ENCODE measurements at regions not wholly inside any gene's neighbourhood (a gene's known extent, or its start where the extent isn't known, plus 50 kb on each side); places are given as distances from the start of the nearest gene placed in this dataset.

DNA sequence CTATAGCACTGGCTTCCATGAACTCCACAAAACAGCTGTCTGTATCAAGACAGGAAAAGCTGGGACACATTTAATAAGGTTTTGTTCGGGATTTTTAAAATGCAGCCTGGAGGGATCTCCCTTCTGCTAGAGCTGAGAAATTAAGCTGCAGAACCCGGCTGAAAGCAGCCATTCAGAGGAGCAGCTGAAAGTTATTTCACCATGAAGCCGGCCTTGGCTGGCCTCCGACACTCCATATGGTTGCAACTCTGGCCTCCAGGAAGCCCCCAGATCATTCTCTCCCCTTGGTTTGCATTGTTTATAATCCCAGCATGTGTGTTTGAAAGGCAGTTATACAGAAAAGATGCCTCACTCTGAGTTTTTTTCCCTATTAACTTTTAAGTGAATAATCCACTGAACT is 239.4 kb downstream of the SPATA18 start:
- no peak overlapping the region for H3K4me3 ChIP-seq (ENCODE audit: insufficient read depth, low read depth, low read length)
- no peak for DNase-seq
- no peaks in the 10 kb centered on the region for H3K27me3 ChIP-seq (ENCODE audit: control insufficient read depth, insufficient read depth, low read length)
- no peaks in the 10 kb centered on the region for H3K36me3 ChIP-seq (replicated peaks; ENCODE audit: control insufficient read depth, insufficient read depth, low read length)

DNA sequence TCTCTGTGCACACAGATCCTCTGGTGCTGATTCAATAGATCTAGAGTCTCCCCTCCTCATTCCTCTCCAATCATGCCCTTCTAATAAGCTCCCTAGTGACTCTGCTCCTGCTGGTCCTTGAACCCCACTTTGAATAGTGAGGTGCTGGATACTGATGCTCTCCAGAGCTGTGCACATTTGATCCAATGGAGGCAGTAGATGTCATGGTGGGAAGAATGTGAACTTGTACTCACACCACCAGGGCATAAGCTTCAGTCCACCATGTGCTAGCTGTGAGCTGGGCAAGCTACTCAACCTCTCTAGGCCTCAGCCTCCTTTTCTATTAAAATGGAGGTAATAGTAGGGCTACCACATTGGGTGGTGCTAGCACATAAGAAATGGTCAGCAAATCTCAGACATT is 241.1 kb downstream of the SPATA18 start:
- no peaks in the 10 kb centered on the region for H3K27me3 ChIP-seq (ENCODE audit: control insufficient read depth, insufficient read depth, low read length)
- DNase-seq, result no peak
- no peaks in the 10 kb centered on the region for H3K36me3 ChIP-seq (replicated peaks; ENCODE audit: control insufficient read depth, insufficient read depth, low read length)
- H3K4me3 ChIP-seq (ENCODE audit: insufficient read depth, low read depth, low read length), result no peak overlapping the region

DNA sequence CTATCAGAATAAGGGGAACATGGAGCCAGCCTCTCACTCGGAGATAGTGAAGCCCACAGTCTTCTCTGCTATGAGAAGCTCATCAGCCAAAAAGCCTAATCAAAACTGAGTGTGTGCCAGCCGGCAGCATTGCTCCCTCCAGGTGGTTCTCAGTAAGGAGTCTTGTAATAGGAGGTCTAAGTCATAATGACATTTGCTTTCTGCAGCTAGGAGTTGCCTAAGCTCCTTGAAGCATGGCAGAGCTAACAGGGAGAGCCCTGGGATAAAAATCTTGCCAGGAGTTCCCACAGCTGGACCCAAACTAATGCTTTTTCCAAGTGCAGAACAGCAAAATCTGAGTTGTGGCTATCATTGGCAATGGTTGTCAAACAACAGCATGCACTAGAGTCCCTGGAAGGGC is 245.2 kb downstream of the SPATA18 start:
- Histone ChIP-seq H3K4me3 (ENCODE audit: insufficient read depth, low read depth, low read length) (no peak overlapping the region), H3K27me3 (ENCODE audit: control insufficient read depth, insufficient read depth, low read length) (no peaks in the 10 kb centered on the region), H3K36me3 (replicated peaks; ENCODE audit: control insufficient read depth, insufficient read depth, low read length) (no peaks in the 10 kb centered on the region)
- DNase-seq, result no peak

DNA sequence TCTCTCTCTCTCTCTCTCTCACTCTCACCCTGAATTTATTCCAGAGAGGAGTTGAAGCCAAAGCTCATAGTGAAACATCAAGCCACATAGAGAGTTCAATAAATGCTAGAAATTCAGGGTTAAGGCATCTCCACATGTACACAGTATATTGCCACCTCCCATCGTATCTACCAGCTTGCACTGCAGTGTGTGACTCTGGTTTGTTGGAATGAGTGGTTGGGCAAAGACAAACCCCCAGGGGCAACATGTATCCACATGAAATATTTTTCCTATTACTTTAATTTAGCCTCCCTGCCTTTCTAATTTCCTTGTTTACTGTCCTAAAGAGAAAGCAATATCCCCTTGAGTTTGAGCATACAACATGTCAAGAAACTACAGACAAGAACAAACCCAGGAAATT is 247.3 kb downstream of the SPATA18 start:
- H3K36me3 ChIP-seq (replicated peaks; ENCODE audit: control insufficient read depth, insufficient read depth, low read length), result no peaks in the 10 kb centered on the region
- H3K4me3 ChIP-seq (ENCODE audit: insufficient read depth, low read depth, low read length), result no peak overlapping the region
- no peaks in the 10 kb centered on the region for H3K27me3 ChIP-seq (ENCODE audit: control insufficient read depth, insufficient read depth, low read length)
- no peak for DNase-seq

DNA sequence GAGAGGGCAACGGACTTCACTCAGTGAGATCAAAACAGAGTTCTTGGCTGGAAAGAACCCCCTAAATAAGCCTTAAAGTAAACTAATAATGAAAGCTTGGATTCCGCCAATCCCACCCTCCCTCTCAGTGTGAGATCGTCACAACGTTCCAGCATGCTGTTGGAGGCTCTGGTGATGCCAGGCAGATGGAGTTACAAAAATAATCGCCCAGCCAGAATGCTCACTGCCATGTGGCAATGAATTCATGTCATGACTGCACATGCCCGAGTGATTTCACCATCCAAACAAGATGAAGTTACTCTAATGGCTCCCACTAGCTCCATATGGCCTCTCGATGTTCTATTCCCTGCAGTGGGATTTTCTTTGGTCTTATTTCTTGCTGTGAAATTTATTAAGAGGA is 248.0 kb downstream of the SPATA18 start:
- H3K27me3 ChIP-seq (ENCODE audit: control insufficient read depth, insufficient read depth, low read length), result no peaks in the 10 kb centered on the region
- no peak for DNase-seq
- no peak overlapping the region for H3K4me3 ChIP-seq (ENCODE audit: insufficient read depth, low read depth, low read length)
- H3K36me3 ChIP-seq (replicated peaks; ENCODE audit: control insufficient read depth, insufficient read depth, low read length), result no peaks in the 10 kb centered on the region

DNA sequence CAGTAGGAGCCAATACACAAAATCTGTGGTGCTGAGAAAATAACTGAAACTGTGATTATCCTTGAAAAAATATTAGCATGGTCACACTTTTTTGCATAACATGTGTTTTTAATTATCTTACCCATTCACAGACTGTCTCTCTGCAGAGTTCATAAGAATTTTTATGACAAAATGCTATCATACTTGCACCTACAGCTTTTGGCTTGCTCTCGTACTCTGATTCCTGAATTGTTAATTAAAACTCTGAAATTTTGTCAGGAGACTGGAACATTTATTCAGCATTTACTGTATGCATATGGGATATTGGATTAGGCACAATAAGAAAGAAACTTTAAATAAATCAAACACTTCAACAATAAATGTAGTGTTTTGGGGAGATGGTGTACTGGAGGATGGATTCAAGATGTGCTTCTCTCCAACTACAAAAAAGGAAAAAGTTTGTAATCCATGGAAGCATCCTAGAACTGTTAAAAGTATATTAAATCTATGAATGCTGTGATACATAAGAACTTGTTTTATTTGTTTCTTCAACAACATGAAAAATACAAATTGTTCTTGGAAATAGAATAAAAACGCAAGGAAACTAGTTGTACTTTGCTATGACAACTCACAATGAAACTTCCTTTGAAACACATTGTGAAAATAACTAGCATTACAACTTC is 260.5 kb downstream of the SPATA18 start:
- Histone ChIP-seq H3K4me3 (ENCODE audit: insufficient read depth, low read depth, low read length) (no peak overlapping the region), H3K36me3 (replicated peaks; ENCODE audit: control insufficient read depth, insufficient read depth, low read length) (no peaks in the 10 kb centered on the region)

DNA sequence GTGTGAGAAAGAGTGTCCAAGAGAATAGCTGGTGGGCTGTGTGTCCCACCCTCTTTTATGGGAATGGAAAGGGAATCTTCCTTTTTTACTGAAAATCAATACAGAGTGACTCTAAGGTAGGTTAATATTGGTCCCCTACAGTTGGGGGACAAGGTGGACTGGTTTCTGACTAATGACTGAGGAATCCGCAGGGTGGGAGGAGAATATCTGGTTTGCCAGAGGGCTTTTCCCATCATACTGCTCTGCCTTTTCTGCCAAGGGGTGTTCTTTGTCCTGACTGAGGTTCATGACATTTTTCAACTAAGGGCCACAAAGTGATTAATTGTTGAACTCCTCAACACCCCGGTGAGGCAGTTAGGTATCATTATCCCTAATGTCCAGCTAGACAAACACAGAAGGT is 261.6 kb downstream of the SPATA18 start:
- DNase-seq, result no peak

More for the DNA sequence above, 260.5 kb downstream of the SPATA18 start:
- H3K27me3 ChIP-seq (ENCODE audit: control insufficient read depth, insufficient read depth, low read length), result no peaks in the 10 kb centered on the region
- no peak for DNase-seq

DNA sequence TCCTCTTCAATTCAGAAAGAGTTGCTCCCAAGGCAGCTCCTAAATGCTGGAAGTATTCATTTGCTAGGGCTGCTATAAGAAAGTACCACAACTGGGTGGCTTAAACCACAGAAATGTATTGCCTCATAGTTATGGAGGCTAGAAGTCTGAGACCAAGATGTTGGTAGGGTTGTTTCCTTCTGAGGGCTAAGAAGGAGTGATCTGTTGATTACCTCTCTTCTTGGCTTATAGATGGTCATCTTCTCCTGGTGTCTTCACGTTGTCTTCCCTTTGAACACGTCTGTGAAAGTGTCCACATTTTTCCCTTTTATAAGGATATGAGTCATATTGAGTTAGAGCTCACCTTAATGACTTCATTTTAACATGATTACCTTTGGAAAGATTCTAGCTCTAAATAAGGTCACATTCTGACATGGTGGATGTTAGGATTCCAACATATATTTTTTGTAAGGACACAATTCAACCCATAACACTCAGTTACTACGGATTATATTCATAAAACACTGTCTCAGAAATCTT is 266.3 kb downstream of the SPATA18 start:
- no peaks in the 10 kb centered on the region for H3K36me3 ChIP-seq (replicated peaks; ENCODE audit: control insufficient read depth, insufficient read depth, low read length)
- no peak for DNase-seq
- no peaks in the 10 kb centered on the region for H3K27me3 ChIP-seq (ENCODE audit: control insufficient read depth, insufficient read depth, low read length)
- H3K4me3 ChIP-seq (ENCODE audit: insufficient read depth, low read depth, low read length), result no peak overlapping the region

More for the DNA sequence above, 261.6 kb downstream of the SPATA18 start:
- Histone ChIP-seq H3K27me3 (ENCODE audit: control insufficient read depth, insufficient read depth, low read length) (no peaks in the 10 kb centered on the region), H3K4me3 (ENCODE audit: insufficient read depth, low read depth, low read length) (no peak overlapping the region), H3K36me3 (replicated peaks; ENCODE audit: control insufficient read depth, insufficient read depth, low read length) (no peaks in the 10 kb centered on the region)

DNA sequence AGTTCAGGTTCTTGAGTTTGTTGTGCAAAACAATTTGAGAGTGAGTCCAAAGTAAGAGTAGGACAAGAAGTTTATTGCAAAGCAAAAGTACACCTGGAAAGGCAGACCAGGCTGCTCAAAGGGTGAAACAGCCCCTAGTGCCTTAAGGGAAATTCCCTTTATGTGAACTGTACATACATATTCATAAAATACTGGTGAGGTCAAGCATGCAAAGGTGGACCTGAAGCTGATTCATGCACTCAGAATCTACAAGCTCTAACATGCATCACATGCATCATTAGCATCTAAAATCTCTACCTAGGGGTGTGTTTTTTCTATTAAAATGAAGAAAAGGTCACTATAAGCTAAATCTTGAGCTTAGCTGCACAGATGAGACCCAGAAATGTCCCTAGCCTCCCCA is 266.9 kb downstream of the SPATA18 start:
- H3K36me3 ChIP-seq (replicated peaks; ENCODE audit: control insufficient read depth, insufficient read depth, low read length), result no peaks in the 10 kb centered on the region
- no peak overlapping the region for H3K4me3 ChIP-seq (ENCODE audit: insufficient read depth, low read depth, low read length)
- DNase-seq, result no peak
- H3K27me3 ChIP-seq (ENCODE audit: control insufficient read depth, insufficient read depth, low read length), result no peaks in the 10 kb centered on the region

DNA sequence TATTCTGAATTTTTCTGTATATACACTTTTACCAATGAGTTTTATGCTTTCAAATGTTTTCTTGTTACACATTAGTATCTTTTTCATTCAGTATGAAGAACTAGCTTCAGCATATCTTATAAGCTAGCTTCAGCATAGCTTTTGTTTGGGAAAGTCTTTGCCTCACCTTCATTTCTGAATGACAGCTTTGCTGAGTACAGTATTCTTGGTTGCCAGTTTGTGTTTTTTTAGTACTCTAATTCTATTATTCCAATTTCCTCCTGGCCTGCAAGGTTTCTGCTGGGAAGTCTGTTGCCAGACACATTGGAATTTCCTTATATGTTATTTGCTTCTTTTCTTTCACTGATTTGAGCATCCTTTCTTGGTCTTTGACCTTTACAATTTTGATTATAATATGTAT is 278.8 kb downstream of the SPATA18 start:
- Histone ChIP-seq H3K4me3 (ENCODE audit: insufficient read depth, low read depth, low read length) (no peak overlapping the region), H3K27me3 (ENCODE audit: control insufficient read depth, insufficient read depth, low read length) (no peaks in the 10 kb centered on the region), H3K36me3 (replicated peaks; ENCODE audit: control insufficient read depth, insufficient read depth, low read length) (no peaks in the 10 kb centered on the region)
- no peak for DNase-seq

DNA sequence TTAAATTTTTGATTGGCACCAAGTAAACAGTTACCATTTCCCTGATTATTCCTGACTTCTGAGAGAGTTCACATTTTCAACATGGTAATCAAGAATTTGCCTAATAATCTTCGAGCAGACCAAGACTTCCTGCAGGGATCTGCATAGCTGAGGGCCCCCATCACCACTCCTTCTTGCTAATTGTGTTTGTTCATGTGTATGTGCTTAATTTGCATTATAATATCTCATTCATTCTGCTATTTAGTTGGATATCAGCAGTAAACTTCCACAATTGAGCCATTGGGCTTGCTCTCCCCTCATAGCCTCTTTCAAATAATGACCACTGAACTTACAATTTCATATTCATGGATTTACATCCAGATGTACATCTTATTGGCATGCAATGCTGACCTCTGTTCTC is 292.5 kb downstream of the SPATA18 start:
- Histone ChIP-seq H3K27me3 (ENCODE audit: control insufficient read depth, insufficient read depth, low read length) (no peaks in the 10 kb centered on the region), H3K36me3 (replicated peaks; ENCODE audit: control insufficient read depth, insufficient read depth, low read length) (no peaks in the 10 kb centered on the region), H3K4me3 (ENCODE audit: insufficient read depth, low read depth, low read length) (no peak overlapping the region)
- peak; percentile 4 for DNase-seq

DNA sequence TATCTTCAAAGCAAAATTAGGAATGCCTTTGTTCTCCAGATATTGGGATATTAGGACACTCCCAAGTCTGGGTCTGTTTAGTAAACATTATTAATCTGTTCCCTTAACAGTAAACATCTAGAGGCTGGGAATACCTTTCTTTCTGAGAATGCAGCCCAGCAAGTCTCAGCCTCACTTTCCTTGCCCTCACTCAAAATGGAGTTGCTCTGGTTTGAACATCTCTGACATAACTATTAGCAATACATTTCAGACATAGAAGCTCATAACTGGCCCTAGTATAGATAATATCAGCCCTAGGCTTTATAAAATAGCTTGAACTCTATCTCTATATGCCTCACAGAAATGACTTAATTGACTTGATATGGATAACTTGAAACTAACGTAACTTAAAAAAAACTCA is 299.8 kb downstream of the SPATA18 start:
- DNase-seq, result no peak
- H3K36me3 ChIP-seq (replicated peaks; ENCODE audit: control insufficient read depth, insufficient read depth, low read length), result no peaks in the 10 kb centered on the region
- H3K4me3 ChIP-seq (ENCODE audit: insufficient read depth, low read depth, low read length), result no peak overlapping the region
- H3K27me3 ChIP-seq (ENCODE audit: control insufficient read depth, insufficient read depth, low read length), result no peaks in the 10 kb centered on the region

DNA sequence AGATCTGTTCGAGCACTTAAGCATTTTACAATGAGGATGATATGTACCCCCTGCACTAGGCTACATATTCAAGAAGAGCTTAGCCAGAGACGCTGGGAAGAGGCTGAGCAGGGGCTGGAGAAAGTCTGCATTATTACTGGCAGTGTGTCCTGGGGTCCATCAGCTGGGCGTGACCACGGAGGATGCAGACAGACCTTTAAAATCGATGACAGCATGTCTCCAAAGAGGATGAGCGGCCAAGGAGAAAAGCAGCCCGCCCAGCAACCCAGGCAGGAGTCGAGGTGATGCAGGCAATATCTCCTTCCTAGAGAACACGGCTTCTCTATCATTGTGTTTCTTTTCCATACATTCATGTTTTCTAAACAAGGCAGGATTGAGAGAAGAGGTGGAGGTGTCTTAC is 300.7 kb downstream of the USP46 start:
- DNase-seq, result no peak
- no peak overlapping the region for H3K4me3 ChIP-seq (ENCODE audit: insufficient read depth, low read depth, low read length)
- no peaks in the 10 kb centered on the region for H3K27me3 ChIP-seq (ENCODE audit: control insufficient read depth, insufficient read depth, low read length)
- H3K36me3 ChIP-seq (replicated peaks; ENCODE audit: control insufficient read depth, insufficient read depth, low read length), result no peaks in the 10 kb centered on the region

DNA sequence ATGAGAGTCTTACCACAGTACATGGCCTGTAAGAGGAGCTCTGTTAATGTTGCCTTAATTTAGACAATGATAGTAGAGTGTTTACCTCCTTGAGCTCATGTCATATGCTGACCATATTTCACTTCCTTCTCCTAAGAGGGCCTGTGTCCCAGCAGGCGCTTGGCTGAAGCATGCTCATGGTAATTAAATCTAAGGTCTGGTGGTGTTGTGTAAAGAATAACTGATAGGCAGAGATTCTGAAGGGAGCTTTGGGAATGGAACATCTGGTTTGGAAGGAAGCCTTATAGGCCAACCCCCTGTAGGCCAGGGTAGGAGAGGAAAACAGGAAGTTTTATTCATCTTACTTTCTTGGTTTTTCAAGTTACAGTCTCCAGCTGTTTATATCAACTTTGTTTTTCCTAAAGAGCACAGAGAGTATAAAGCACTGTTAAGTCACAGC is 300.2 kb downstream of the USP46 start:
- Histone ChIP-seq H3K27me3 (ENCODE audit: control insufficient read depth, insufficient read depth, low read length) (no peaks in the 10 kb centered on the region), H3K4me3 (ENCODE audit: insufficient read depth, low read depth, low read length) (no peak overlapping the region), H3K36me3 (replicated peaks; ENCODE audit: control insufficient read depth, insufficient read depth, low read length) (no peaks in the 10 kb centered on the region)
- no peak for DNase-seq

DNA sequence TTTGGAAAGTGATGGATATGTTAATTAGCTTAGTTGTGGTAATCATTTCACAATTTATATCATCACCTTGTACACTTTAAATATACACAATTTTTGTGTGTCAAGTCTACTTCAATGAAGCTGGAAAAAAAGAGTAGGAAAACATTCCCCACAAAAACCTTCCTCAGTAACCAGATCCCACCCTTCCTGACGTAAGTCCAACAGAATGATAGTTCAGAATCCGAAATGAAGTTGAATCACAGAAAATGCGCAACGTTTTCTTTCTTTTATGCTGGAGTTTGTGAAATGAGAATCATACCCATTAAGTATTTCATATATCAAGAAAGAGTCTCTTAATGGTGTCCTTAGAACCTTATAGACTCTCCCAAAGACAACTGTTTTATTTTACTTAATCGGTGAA is 292.9 kb downstream of the USP46 start:
- DNase-seq, result no peak
- no peaks in the 10 kb centered on the region for H3K27me3 ChIP-seq (ENCODE audit: control insufficient read depth, insufficient read depth, low read length)

DNA sequence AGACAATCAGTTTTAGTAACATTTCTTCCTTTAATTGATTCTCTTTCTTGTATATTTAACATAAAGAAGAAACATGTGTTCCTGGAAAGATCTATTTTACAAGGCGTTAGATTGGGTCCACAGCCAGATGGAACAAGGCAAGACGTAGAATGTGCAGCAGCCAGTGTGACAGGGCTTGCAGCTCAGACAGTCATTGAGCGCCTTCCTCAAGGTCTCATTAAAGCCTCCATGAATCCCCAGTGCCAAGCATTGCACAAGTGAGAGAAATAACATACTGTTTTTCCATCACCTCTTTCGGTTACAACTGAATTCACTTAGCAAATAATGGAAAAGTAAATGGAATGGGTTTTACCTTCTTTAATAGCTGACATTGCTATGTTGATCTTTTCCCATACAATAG is 292.5 kb downstream of the USP46 start:
- H3K27me3 ChIP-seq (ENCODE audit: control insufficient read depth, insufficient read depth, low read length), result no peaks in the 10 kb centered on the region
- no peak overlapping the region for H3K4me3 ChIP-seq (ENCODE audit: insufficient read depth, low read depth, low read length)
- DNase-seq, result no peak
- H3K36me3 ChIP-seq (replicated peaks; ENCODE audit: control insufficient read depth, insufficient read depth, low read length), result no peaks in the 10 kb centered on the region

More for the DNA sequence above, 292.9 kb downstream of the USP46 start:
- no peaks in the 10 kb centered on the region for H3K36me3 ChIP-seq (replicated peaks; ENCODE audit: control insufficient read depth, insufficient read depth, low read length)
- H3K4me3 ChIP-seq (ENCODE audit: insufficient read depth, low read depth, low read length), result no peak overlapping the region

Measured in H7 (cell line).